Loucy (cell line): ENCODE measurements at regions not wholly inside any gene's neighbourhood (a gene's known extent, or its start where the extent isn't known, plus 50 kb on each side); places are given as distances from the start of the nearest gene placed in this dataset.

Source experiments
- CTCF ChIP-seq: fragments of 200-600 bp; sonication (generic); conservative IDR thresholded peaks from 2 replicates; pipeline ENCODE4 v1.5.1; 2014; ENCODE audit warnings: mild to moderate bottlenecking, antibody characterized with exemption, low read length
- EZH2phosphoT487 ChIP-seq: fragments of 200-600 bp; IDR thresholded peaks from 2 replicates; pipeline ENCODE4 v1.6.1; 2018; ENCODE audit warnings: antibody characterized with exemption, mild to moderate bottlenecking, moderate library complexity, borderline replicate concordance

DNA sequence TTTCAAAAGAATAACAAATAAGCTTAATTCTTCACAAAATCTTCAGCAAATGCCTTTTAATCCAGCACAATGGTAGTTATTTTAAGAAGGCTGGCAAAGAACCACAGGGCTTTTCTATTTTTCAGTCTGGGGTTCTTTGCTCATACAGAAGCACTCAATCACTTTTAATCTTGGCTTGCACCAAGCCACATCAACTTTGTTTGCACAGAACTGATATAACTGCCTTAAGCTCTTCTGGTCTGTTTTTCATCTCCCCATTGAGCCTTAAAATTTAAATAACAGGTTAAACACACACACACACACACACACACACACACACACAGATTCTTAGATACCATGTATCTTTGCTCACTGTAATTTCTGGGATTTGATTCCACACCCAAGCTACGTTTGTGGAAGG lies 377.0 kb downstream of the GATA3 start:
- TF ChIP-seq CTCF (no peak), EZH2phosphoT487 (no peak)
